Right lobe of liver (tissue), 6 donors: ENCODE measurements at regions not wholly inside any gene's neighbourhood (a gene's known extent, or its start where the extent isn't known, plus 50 kb on each side); places are given as distances from the start of the nearest gene placed in this dataset.

Experiments
- ATAC-seq, 4 donors: fragments of 200-7000 bp; cut with Tn5 transposase; one replicate each; pipeline ENCODE4 v1.9.1; 2020; ENCODE audit warnings: mild to moderate bottlenecking in 4 of 4, moderate library complexity in 4 of 4
- DNase-seq, 3 donors: peaks; one replicate each; pipeline ENCODE4 v3.0.0-alpha.2; 2020
- H3K27ac ChIP-seq, 3 donors: fragments of 200-600 bp; one replicate each; pipeline ENCODE4 v1.8.0; 2022
- H3K27me3 ChIP-seq, 2 donors: fragments of 200-600 bp; one replicate each; pipeline ENCODE4 v1.8.0; 2022
- H3K36me3 ChIP-seq, 4 donors: fragments of 200-600 bp; sonication (generic) in 1 of 4; one replicate each; pipeline versions ENCODE4 v1.5.1 to v1.8.0; 2017 to 2022; ENCODE audit warnings: control low read depth in 1 of 4
- H3K4me1 ChIP-seq, 4 donors: fragments of 200-600 bp; sonication (generic) in 1 of 4; one replicate each; pipeline versions ENCODE4 v1.5.1 to v1.8.0; 2017 to 2022; ENCODE audit warnings: control low read depth in 1 of 4
- H3K4me3 ChIP-seq, 3 donors: fragments of 200-600 bp; one replicate each; pipeline ENCODE4 v1.8.0; 2022
- H3K9me3 ChIP-seq, 4 donors: fragments of 200-600 bp; sonication (generic) in 1 of 4; one replicate each; pipeline versions ENCODE4 v1.5.1 to v1.8.0; 2017 to 2022; ENCODE audit warnings: control low read depth in 1 of 4
- POLR2A ChIP-seq: fragments of 450-650 bp; IDR thresholded peaks from one replicate; pipeline ENCODE4 v1.6.1; 2017; ENCODE audit warnings: antibody characterized with exemption, mild to moderate bottlenecking
- WGBS: methylation state at CpG from one replicate; pipeline ENCODE4 v1.1.6; 2018; ENCODE audit warnings: low coverage, low lambda C conversion rate; ENCODE audit not compliant: insufficient coverage; ENCODE audit errors: missing lambda C conversion rate; 5-methylcytosine and 5-hydroxymethylcytosine counted together
- intact Hi-C, 2 donors: fragments of 100-400 bp; cut with DNase I; formaldehyde crosslinking; loops; one replicate each; pipeline versions ENCODE4 v1.11.2 to v1.14.1; 2022
- TF ChIP-seq, protein P1 (sequence below), 4 donors: fragments of 200-600 bp in 3 of 4; fragments of 450-650 bp in 1 of 4; IDR thresholded peaks; one replicate each; pipeline versions ENCODE4 v1.5.1 to v1.8.0; 2016 to 2022; ENCODE audit warnings: antibody characterized with exemption in 4 of 4, mild to moderate bottlenecking in 2 of 4
- donor health status: DM: no; HTN: yes; CAD: no.
- donor health status: DM: no; HTN: no; CAD: no.
- donor health status: DM: no; HTN: no; CAD: no.
- donor health status: DM: no; HTN: yes; CAD: no.
- donor health status: DM: no; HTN: yes; CAD: no.

DNA sequence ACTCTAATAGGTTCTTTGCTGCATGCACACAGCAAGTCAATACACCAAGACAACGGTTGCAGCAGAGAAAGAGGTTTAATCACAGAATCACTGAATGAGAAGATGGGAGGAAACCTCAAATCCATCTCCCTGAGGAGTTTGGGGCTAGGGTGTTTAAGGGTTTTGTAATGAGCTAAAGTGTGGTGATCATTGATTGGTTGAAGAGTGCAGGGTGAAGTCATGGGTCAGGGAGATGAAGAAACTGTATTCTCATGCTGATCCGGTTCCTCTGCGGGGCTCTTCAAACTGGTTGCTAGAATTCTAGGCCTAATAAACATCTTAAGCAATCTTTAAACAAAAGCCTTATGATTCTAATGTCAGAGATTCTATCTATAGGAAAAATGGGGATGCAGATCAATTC is 432.5 kb upstream of the FAM47C start:
- WGBS: 52% methylated on average over 3 of the region's 3 CpGs
- ATAC-seq: no peak
- intact Hi-C loops: no loop called here

DNA sequence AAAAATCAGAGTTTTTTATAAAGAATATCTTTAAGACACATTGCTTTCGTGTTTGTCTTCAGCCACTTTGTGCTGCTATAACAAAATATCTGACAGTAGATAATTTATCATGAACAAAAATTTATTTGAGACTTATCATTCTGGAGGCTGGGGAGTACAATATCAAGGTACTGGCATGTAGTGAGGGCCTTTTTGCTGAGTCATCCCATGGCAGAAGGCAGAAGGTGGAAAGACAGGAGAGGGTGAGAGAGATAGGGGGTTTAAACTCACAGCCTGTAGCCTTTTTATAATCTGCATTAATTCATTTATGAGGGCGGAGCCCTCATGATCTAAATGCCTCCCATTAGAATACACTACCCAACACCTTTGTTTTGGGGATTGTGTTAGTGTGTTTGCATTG is 431.2 kb upstream of the FAM47C start:
- ATAC-seq (no peak), DNase-seq (no peak)
- no peak for TF ChIP-seq POLR2A
- TF ChIP-seq, protein P1, sequence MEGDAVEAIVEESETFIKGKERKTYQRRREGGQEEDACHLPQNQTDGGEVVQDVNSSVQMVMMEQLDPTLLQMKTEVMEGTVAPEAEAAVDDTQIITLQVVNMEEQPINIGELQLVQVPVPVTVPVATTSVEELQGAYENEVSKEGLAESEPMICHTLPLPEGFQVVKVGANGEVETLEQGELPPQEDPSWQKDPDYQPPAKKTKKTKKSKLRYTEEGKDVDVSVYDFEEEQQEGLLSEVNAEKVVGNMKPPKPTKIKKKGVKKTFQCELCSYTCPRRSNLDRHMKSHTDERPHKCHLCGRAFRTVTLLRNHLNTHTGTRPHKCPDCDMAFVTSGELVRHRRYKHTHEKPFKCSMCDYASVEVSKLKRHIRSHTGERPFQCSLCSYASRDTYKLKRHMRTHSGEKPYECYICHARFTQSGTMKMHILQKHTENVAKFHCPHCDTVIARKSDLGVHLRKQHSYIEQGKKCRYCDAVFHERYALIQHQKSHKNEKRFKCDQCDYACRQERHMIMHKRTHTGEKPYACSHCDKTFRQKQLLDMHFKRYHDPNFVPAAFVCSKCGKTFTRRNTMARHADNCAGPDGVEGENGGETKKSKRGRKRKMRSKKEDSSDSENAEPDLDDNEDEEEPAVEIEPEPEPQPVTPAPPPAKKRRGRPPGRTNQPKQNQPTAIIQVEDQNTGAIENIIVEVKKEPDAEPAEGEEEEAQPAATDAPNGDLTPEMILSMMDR (IDR thresholded peaks at IDR 0.05): no peak
- 54% methylated on average over 2 of the region's 2 CpGs for WGBS
- Histone ChIP-seq H3K4me3 (no peak overlapping the region), H3K36me3 (no peaks in the 10 kb centered on the region), H3K9me3 (no peaks in the 10 kb centered on the region), H3K4me1 (no peaks in the 10 kb centered on the region), H3K27ac (no peak overlapping the region), H3K27me3 (no peaks in the 10 kb centered on the region)
- intact Hi-C loops: no loop called here

More for the DNA sequence above, 432.5 kb upstream of the FAM47C start:
- Histone ChIP-seq H3K9me3 (no peaks in the 10 kb centered on the region), H3K4me1 (no peaks in the 10 kb centered on the region), H3K36me3 (no peaks in the 10 kb centered on the region), H3K27me3 (no peaks in the 10 kb centered on the region), H3K4me3 (no peak overlapping the region), H3K27ac (no peak overlapping the region)
- no peak for TF ChIP-seq POLR2A
- TF ChIP-seq, protein P1 (IDR thresholded peaks at IDR 0.05): no peak
- no peak for DNase-seq

DNA sequence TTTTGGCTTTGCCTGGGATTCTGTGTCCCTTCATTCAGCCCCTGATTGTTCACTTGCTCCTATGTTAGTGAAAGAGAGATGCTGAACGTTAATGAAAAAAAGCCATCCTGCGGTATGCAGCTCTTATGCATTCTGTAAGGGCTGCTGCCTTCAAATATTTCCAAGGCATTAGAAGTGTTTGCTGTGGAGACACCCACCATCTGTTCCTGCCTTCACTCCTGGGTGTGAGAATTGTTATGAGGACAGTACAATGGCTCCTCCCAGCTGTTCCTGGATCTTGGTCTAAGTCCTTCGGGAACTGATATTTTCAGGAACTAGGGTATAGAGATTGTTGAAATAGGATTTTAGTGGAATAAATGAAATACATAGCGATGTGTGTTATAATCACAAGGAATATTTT is 427.1 kb upstream of the FAM47C start:
- Histone ChIP-seq H3K9me3 (no peaks in the 10 kb centered on the region), H3K4me1 (no peaks in the 10 kb centered on the region), H3K36me3 (no peaks in the 10 kb centered on the region), H3K27ac (no peak overlapping the region), H3K27me3 (no peaks in the 10 kb centered on the region), H3K4me3 (no peak overlapping the region)
- no peak for TF ChIP-seq POLR2A
- TF ChIP-seq, protein P1 (IDR thresholded peaks at IDR 0.05): no peak
- intact Hi-C loops: no loop called here
- ATAC-seq: no peak
- no peak for DNase-seq
- 52% methylated on average over 4 of the region's 4 CpGs for WGBS

DNA sequence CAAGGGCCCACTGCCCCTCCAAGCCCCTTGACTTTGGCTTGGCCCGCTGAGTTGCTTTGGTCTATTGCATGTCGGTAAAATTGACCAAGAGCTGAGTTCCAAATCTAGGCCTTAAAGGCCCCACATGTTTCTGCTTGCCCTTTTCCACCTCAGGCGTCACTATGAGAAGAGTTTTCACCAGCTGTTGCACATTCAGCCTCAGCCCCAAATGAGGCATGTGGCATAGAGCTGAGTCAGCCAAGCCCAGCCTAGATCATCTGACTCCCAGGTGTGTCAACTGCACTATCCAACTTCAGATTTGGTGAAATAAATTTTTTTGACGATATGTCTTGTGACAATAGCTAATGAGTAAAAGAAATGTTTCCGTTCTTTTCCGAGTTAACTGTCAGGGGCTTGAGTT is 424.5 kb upstream of the FAM47C start:
- Histone ChIP-seq H3K36me3 (no peaks in the 10 kb centered on the region), H3K9me3 (no peaks in the 10 kb centered on the region), H3K27ac (no peak overlapping the region), H3K27me3 (no peaks in the 10 kb centered on the region), H3K4me1 (no peaks in the 10 kb centered on the region), H3K4me3 (no peak overlapping the region)
- ATAC-seq (no peak), DNase-seq (no peak)
- WGBS: 67% methylated on average over 6 of the region's 6 CpGs
- TF ChIP-seq POLR2A: no peak
- TF ChIP-seq, protein P1 (IDR thresholded peaks at IDR 0.05): no peak
- intact Hi-C loops: no loop called here
